ENCODE measurements at regions not wholly inside any gene's neighbourhood (a gene's known extent, or its start where the extent isn't known, plus 50 kb on each side); places are given as distances from the start of the nearest gene placed in this dataset.
"Not testable (repeated sequence)": the region's sequence is repeated elsewhere in the genome, so short reads cannot be mapped to it uniquely, and the experiment has no call there.

- no peak for TF ChIP-seq OVOL2 (CRISPR knock-in tag; IDR thresholded peaks at IDR 0.05; ENCODE audit: borderline replicate concordance)
- TF ChIP-seq, protein P1, sequence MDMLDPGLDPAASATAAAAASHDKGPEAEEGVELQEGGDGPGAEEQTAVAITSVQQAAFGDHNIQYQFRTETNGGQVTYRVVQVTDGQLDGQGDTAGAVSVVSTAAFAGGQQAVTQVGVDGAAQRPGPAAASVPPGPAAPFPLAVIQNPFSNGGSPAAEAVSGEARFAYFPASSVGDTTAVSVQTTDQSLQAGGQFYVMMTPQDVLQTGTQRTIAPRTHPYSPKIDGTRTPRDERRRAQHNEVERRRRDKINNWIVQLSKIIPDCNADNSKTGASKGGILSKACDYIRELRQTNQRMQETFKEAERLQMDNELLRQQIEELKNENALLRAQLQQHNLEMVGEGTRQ (CRISPR knock-in tag; IDR thresholded peaks at IDR 0.05), result no peak
- TF ChIP-seq, protein P2, sequence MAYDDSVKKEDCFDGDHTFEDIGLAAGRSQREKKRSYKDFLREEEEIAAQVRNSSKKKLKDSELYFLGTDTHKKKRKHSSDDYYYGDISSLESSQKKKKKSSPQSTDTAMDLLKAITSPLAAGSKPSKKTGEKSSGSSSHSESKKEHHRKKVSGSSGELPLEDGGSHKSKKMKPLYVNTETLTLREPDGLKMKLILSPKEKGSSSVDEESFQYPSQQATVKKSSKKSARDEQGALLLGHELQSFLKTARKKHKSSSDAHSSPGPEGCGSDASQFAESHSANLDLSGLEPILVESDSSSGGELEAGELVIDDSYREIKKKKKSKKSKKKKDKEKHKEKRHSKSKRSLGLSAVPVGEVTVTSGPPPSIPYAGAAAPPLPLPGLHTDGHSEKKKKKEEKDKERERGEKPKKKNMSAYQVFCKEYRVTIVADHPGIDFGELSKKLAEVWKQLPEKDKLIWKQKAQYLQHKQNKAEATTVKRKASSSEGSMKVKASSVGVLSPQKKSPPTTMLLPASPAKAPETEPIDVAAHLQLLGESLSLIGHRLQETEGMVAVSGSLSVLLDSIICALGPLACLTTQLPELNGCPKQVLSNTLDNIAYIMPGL (CRISPR knock-in tag; IDR thresholded peaks at IDR 0.05), result no peak
These were observed 79.8 kb upstream of the BLID start (continued) for GRCh38 chr11:122195790-122196189.

DNA sequence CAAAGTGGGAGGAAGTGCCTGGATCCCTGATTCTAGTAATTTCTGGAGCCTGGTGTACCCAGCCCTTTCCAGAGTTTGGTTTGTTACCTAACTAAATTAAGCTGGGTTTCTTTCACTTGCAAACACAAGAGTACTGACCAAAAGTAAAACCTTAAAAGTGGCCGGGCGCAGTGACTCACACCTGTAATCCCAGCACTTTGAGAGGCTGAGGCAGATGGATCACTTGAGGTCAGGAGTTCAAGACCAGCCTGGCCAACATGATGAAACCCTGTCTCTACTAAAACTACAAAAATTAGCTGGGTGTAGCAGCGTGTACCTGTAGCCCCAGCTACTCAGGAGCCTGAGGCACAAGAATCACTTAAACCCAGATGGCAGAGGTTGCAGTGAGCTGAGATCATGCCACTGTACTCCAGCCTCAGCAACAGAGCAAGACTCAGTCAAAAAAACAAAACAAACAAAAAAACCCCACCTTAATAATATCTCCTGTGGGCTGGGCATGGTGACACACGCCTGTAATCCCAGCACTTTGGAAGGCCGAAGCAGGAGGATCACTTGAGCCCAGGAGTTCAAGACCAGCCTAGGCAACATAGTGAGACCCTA is 78.0 kb upstream of the BLID start:
- H3K36me3 Mint-ChIP-seq; H3K27ac Mint-ChIP-seq; H3K27me3 Mint-ChIP-seq (ENCODE audit: low read depth); H3K4me3 Mint-ChIP-seq; H3K4me1 Mint-ChIP-seq; DNase-seq (ENCODE audit: low spot score); H3K9me3 Mint-ChIP-seq; POLR2A ChIA-PET; ATAC-seq: not testable (repeated sequence)
- CTCF ChIA-PET, result interaction anchor here (1.6 to 2.0 kb wide), 2 partner anchors 9 to 22 kb away, joined by 4 to 10 read pairs; no protein-coding TSS in a partner anchor

- no peaks in the 10 kb centered on the region for H3K27me3 Mint-ChIP-seq (ENCODE audit: low read depth)
- CTCF ChIA-PET, result interaction anchor here (1.6 to 2.0 kb wide), 2 partner anchors 10 to 22 kb away, joined by 4 to 10 read pairs; no protein-coding TSS in a partner anchor
- TF ChIP-seq GRHL2 (CRISPR knock-in tag; IDR thresholded peaks at IDR 0.05; ENCODE audit: insufficient replicate concordance, severe bottlenecking), result no peak
- no peak for TF ChIP-seq ATF1 (CRISPR knock-in tag; IDR thresholded peaks at IDR 0.05)
- TF ChIP-seq FOXP1 (CRISPR knock-in tag; IDR thresholded peaks at IDR 0.05; ENCODE audit: borderline replicate concordance), result no peak
- TF ChIP-seq TEAD1 (CRISPR knock-in tag; IDR thresholded peaks at IDR 0.05), result no peak
- TF ChIP-seq PREB (CRISPR knock-in tag; IDR thresholded peaks at IDR 0.05; ENCODE audit: borderline replicate concordance), result no peak
- TF ChIP-seq ZNF263 (CRISPR knock-in tag; IDR thresholded peaks at IDR 0.05; ENCODE audit: low read depth), result no peak
- no peak for TF ChIP-seq GABPB1 (CRISPR knock-in tag; IDR thresholded peaks at IDR 0.05)
- no peak for TF ChIP-seq EMX1 (CRISPR knock-in tag; IDR thresholded peaks at IDR 0.05)
- TF ChIP-seq IRF2 (CRISPR knock-in tag; IDR thresholded peaks at IDR 0.05; ENCODE audit: borderline replicate concordance, low read depth), result no peak
- no peak for TF ChIP-seq ZNF671 (CRISPR knock-in tag; IDR thresholded peaks at IDR 0.05)
- no peak for TF ChIP-seq SP1 (CRISPR knock-in tag; conservative IDR thresholded peaks at IDR 0.05)
- TF ChIP-seq, protein P3, sequence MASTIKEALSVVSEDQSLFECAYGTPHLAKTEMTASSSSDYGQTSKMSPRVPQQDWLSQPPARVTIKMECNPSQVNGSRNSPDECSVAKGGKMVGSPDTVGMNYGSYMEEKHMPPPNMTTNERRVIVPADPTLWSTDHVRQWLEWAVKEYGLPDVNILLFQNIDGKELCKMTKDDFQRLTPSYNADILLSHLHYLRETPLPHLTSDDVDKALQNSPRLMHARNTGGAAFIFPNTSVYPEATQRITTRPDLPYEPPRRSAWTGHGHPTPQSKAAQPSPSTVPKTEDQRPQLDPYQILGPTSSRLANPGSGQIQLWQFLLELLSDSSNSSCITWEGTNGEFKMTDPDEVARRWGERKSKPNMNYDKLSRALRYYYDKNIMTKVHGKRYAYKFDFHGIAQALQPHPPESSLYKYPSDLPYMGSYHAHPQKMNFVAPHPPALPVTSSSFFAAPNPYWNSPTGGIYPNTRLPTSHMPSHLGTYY (CRISPR knock-in tag; IDR thresholded peaks at IDR 0.05), result no peak
- TF ChIP-seq, protein P4, sequence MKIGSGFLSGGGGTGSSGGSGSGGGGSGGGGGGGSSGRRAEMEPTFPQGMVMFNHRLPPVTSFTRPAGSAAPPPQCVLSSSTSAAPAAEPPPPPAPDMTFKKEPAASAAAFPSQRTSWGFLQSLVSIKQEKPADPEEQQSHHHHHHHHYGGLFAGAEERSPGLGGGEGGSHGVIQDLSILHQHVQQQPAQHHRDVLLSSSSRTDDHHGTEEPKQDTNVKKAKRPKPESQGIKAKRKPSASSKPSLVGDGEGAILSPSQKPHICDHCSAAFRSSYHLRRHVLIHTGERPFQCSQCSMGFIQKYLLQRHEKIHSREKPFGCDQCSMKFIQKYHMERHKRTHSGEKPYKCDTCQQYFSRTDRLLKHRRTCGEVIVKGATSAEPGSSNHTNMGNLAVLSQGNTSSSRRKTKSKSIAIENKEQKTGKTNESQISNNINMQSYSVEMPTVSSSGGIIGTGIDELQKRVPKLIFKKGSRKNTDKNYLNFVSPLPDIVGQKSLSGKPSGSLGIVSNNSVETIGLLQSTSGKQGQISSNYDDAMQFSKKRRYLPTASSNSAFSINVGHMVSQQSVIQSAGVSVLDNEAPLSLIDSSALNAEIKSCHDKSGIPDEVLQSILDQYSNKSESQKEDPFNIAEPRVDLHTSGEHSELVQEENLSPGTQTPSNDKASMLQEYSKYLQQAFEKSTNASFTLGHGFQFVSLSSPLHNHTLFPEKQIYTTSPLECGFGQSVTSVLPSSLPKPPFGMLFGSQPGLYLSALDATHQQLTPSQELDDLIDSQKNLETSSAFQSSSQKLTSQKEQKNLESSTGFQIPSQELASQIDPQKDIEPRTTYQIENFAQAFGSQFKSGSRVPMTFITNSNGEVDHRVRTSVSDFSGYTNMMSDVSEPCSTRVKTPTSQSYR (CRISPR knock-in tag; IDR thresholded peaks at IDR 0.05), result no peak
- TF ChIP-seq CBFB (CRISPR knock-in tag; IDR thresholded peaks at IDR 0.05; ENCODE audit: low read depth), result no peak
- TF ChIP-seq HMGA2 (CRISPR knock-in tag; IDR thresholded peaks at IDR 0.05), result no peak
- TF ChIP-seq, protein P5, sequence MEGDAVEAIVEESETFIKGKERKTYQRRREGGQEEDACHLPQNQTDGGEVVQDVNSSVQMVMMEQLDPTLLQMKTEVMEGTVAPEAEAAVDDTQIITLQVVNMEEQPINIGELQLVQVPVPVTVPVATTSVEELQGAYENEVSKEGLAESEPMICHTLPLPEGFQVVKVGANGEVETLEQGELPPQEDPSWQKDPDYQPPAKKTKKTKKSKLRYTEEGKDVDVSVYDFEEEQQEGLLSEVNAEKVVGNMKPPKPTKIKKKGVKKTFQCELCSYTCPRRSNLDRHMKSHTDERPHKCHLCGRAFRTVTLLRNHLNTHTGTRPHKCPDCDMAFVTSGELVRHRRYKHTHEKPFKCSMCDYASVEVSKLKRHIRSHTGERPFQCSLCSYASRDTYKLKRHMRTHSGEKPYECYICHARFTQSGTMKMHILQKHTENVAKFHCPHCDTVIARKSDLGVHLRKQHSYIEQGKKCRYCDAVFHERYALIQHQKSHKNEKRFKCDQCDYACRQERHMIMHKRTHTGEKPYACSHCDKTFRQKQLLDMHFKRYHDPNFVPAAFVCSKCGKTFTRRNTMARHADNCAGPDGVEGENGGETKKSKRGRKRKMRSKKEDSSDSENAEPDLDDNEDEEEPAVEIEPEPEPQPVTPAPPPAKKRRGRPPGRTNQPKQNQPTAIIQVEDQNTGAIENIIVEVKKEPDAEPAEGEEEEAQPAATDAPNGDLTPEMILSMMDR (IDR thresholded peaks at IDR 0.05), result no peak
- TF ChIP-seq PRRX2 (CRISPR knock-in tag; IDR thresholded peaks at IDR 0.05), result no peak
- TF ChIP-seq JUN (CRISPR knock-in tag; IDR thresholded peaks at IDR 0.05), result no peak
- no peak for ATAC-seq
- POLR2A ChIA-PET, result no interaction called here
- no peak overlapping the region for H3K4me3 Mint-ChIP-seq
- H3K4me1 Mint-ChIP-seq, result no peaks in the 10 kb centered on the region
- no peaks in the 10 kb centered on the region; the same call in 1 of the 2 replicates for H3K9me3 Mint-ChIP-seq
- no peak overlapping the region for H3K27ac Mint-ChIP-seq
- DNase-seq (ENCODE audit: low spot score), result no peak
- H3K36me3 Mint-ChIP-seq, result no peaks in the 10 kb centered on the region
These were observed 77.4 kb upstream of the BLID start for GRCh38 chr11:122193457-122193856.

All from WTC11 (cell line).